KOPT-K1 (cell line): ENCODE measurements at regions not wholly inside any gene's neighbourhood (a gene's known extent, or its start where the extent isn't known, plus 50 kb on each side); places are given as distances from the start of the nearest gene placed in this dataset.

ENCODE experiments used
- H3K27ac ChIP-seq: fragments of 200-600 bp; sonication (generic); 2 replicates; pipeline ENCODE4 v1.5.1; 2016; ENCODE audit warnings: antibody characterized with exemption, mild to moderate bottlenecking, low read depth, low read length; ENCODE audit not compliant: poor library complexity, severe bottlenecking
- H3K36me3 ChIP-seq: fragments of 200-600 bp; sonication (generic); 2 replicates; pipeline ENCODE4 v1.5.1; 2017; ENCODE audit warnings: antibody characterized with exemption, mild to moderate bottlenecking, low read length, moderate library complexity; ENCODE audit not compliant: insufficient read depth
- H3K9me3 ChIP-seq: fragments of 200-600 bp; sonication (generic); 2 replicates; pipeline ENCODE4 v1.5.1; 2017; ENCODE audit warnings: antibody characterized with exemption, low read length, mild to moderate bottlenecking; ENCODE audit not compliant: insufficient read depth, poor library complexity, severe bottlenecking

- Histone ChIP-seq H3K27ac (no peak overlapping the region), H3K9me3 (peaks cover 7% of the 10 kb centered on the region), H3K36me3 (no peaks in the 10 kb centered on the region)
These were observed 170.4 kb upstream of the BCOR start for GRCh38 chrX:40268188-40268520.

GRCh38 chrX:40267334-40268187 is 169.8 kb upstream of the BCOR start:
- no peak overlapping the region for H3K27ac ChIP-seq
- peaks cover 7% of the 10 kb centered on the region for H3K9me3 ChIP-seq
- no peaks in the 10 kb centered on the region for H3K36me3 ChIP-seq

- H3K9me3 ChIP-seq: peaks cover 7% of the 10 kb centered on the region
- no peaks in the 10 kb centered on the region for H3K36me3 ChIP-seq
- H3K27ac ChIP-seq: peak overlapping the region; percentile 64
These were observed 169.0 kb upstream of the BCOR start for GRCh38 chrX:40266490-40267333.

- peaks cover 4% of the 10 kb centered on the region for H3K9me3 ChIP-seq
- H3K27ac ChIP-seq: no peak overlapping the region
- no peaks in the 10 kb centered on the region for H3K36me3 ChIP-seq
These were observed 168.2 kb upstream of the BCOR start for GRCh38 chrX:40265936-40266335.

GRCh38 chrX:40263014-40263560 is 165.3 kb upstream of the BCOR start:
- Histone ChIP-seq H3K36me3 (no peaks in the 10 kb centered on the region), H3K9me3 (no peaks in the 10 kb centered on the region), H3K27ac (no peak overlapping the region)

- no peaks in the 10 kb centered on the region for H3K36me3 ChIP-seq
- no peaks in the 10 kb centered on the region for H3K9me3 ChIP-seq
- H3K27ac ChIP-seq: no peak overlapping the region
These were observed 164.6 kb upstream of the BCOR start for GRCh38 chrX:40262157-40263013.

GRCh38 chrX:40261833-40262156 is 164.0 kb upstream of the BCOR start:
- Histone ChIP-seq H3K27ac (no peak overlapping the region), H3K36me3 (no peaks in the 10 kb centered on the region), H3K9me3 (no peaks in the 10 kb centered on the region)

GRCh38 chrX:40260146-40260747 is 162.5 kb upstream of the BCOR start:
- Histone ChIP-seq H3K9me3 (no peaks in the 10 kb centered on the region), H3K36me3 (no peaks in the 10 kb centered on the region), H3K27ac (no peak overlapping the region)

- Histone ChIP-seq H3K27ac (no peak overlapping the region), H3K9me3 (no peaks in the 10 kb centered on the region), H3K36me3 (no peaks in the 10 kb centered on the region)
These were observed 161.2 kb upstream of the BCOR start for GRCh38 chrX:40258909-40259308.

- no peaks in the 10 kb centered on the region for H3K9me3 ChIP-seq
- no peak overlapping the region for H3K27ac ChIP-seq
- no peaks in the 10 kb centered on the region for H3K36me3 ChIP-seq
These were observed 156.0 kb upstream of the BCOR start for GRCh38 chrX:40253771-40254170.

- Histone ChIP-seq H3K9me3 (no peaks in the 10 kb centered on the region), H3K36me3 (no peaks in the 10 kb centered on the region)
These were observed 151.8 kb upstream of the BCOR start for GRCh38 chrX:40249582-40249981.

GRCh38 chrX:40248822-40249221 is 151.1 kb upstream of the BCOR start:
- H3K36me3 ChIP-seq: no peaks in the 10 kb centered on the region

More at GRCh38 chrX:40249582-40249981, 151.8 kb upstream of the BCOR start:
- no peak overlapping the region for H3K27ac ChIP-seq

GRCh38 chrX:40247848-40248622 is 150.3 kb upstream of the BCOR start:
- no peaks in the 10 kb centered on the region for H3K36me3 ChIP-seq
- H3K9me3 ChIP-seq: no peaks in the 10 kb centered on the region
- H3K27ac ChIP-seq: no peak overlapping the region

More at GRCh38 chrX:40248822-40249221, 151.1 kb upstream of the BCOR start:
- Histone ChIP-seq H3K9me3 (no peaks in the 10 kb centered on the region), H3K27ac (no peak overlapping the region)

GRCh38 chrX:40247382-40247781 is 149.6 kb upstream of the BCOR start:
- no peak overlapping the region for H3K27ac ChIP-seq
- no peaks in the 10 kb centered on the region for H3K9me3 ChIP-seq
- no peaks in the 10 kb centered on the region for H3K36me3 ChIP-seq
